DOHH2 (cell line): ENCODE measurements at regions not wholly inside any gene's neighbourhood (a gene's known extent, or its start where the extent isn't known, plus 50 kb on each side); places are given as distances from the start of the nearest gene placed in this dataset.

Experiments
- H3F3A ChIP-seq: fragments of 200-600 bp; sonication (generic), shearing (Covaris generic); 2 replicates; pipeline ENCODE4 v1.6.0; 2016; ENCODE audit warnings: antibody characterized with exemption, mild to moderate bottlenecking; ENCODE audit not compliant: control insufficient read depth, insufficient read depth
- H3K27ac ChIP-seq: fragments of 200-600 bp; sonication (generic); 2 replicates; pipeline ENCODE4 v1.5.1; 2014; ENCODE audit warnings: low read depth, mild to moderate bottlenecking, low read length, moderate library complexity
- H3K27me3 ChIP-seq: fragments of 200-600 bp; sonication (generic); 2 replicates; pipeline ENCODE4 v1.6.1; 2014; ENCODE audit warnings: mild to moderate bottlenecking, low read length, mixed read lengths; ENCODE audit not compliant: control insufficient read depth
- H3K36me3 ChIP-seq: fragments of 200-600 bp; sonication (generic); 2 replicates; pipeline ENCODE4 v1.6.1; 2014; ENCODE audit warnings: mild to moderate bottlenecking, low read length, moderate library complexity, mixed read lengths; ENCODE audit not compliant: control insufficient read depth
- H3K4me1 ChIP-seq: fragments of 200-600 bp; sonication (generic); 2 replicates; pipeline ENCODE4 v1.6.1; 2014; ENCODE audit warnings: mild to moderate bottlenecking, low read length, mixed read lengths; ENCODE audit not compliant: control insufficient read depth
- H3K4me2 ChIP-seq: fragments of 200-600 bp; sonication (generic); 2 replicates; pipeline ENCODE4 v1.6.0; 2014; ENCODE audit warnings: mild to moderate bottlenecking, low read length, moderate library complexity
- H3K4me3 ChIP-seq: fragments of 200-600 bp; sonication (generic); 2 replicates; pipeline ENCODE4 v1.5.1; 2014; ENCODE audit warnings: mild to moderate bottlenecking, low read length, mixed read lengths
- H3K79me2 ChIP-seq: fragments of 200-600 bp; sonication (generic); 2 replicates; pipeline ENCODE4 v1.6.1; 2014; ENCODE audit warnings: mild to moderate bottlenecking, low read length, mixed read lengths; ENCODE audit not compliant: control insufficient read depth
- H3K9me2 ChIP-seq: fragments of 200-600 bp; sonication (generic); replicated peaks from 2 replicates; pipeline ENCODE4 v1.6.1; 2014; ENCODE audit warnings: mild to moderate bottlenecking, low read length, mixed read lengths; ENCODE audit not compliant: control insufficient read depth
- H3K9me3 ChIP-seq: fragments of 200-600 bp; sonication (generic); 2 replicates; pipeline ENCODE4 v1.6.1; 2014; ENCODE audit warnings: antibody characterized with exemption, low read length, mixed read lengths; ENCODE audit not compliant: control insufficient read depth, insufficient read depth
- H4K20me1 ChIP-seq: fragments of 200-600 bp; sonication (generic); 2 replicates; pipeline ENCODE4 v1.6.0; 2014; ENCODE audit warnings: low read depth, mild to moderate bottlenecking, antibody characterized with exemption, low read length, moderate library complexity; ENCODE audit not compliant: control insufficient read depth, insufficient read depth
- CTCF ChIP-seq: fragments of 200-600 bp; sonication (generic); IDR thresholded peaks from one replicate; pipeline ENCODE4 v1.5.1; 2014; ENCODE audit warnings: antibody characterized with exemption, mild to moderate bottlenecking, low read depth, low read length; ENCODE audit not compliant: poor library complexity, severe bottlenecking
- EZH2phosphoT487 ChIP-seq: fragments of 200-600 bp; sonication (generic); IDR thresholded peaks from 2 replicates; pipeline ENCODE4 v1.6.1; 2017; ENCODE audit warnings: borderline replicate concordance, mild to moderate bottlenecking, antibody characterized with exemption, low read length, moderate library complexity, mixed read lengths

GRCh38 chr2:145753041-145753608 lies 1233.2 kb upstream of the ZEB2 start:
- no peak overlapping the region for H3K27ac ChIP-seq
- no peaks in the 10 kb centered on the region for H4K20me1 ChIP-seq
- peaks cover 25% of the 10 kb centered on the region for H3K36me3 ChIP-seq
- peaks cover 21% of the 10 kb centered on the region for H3K9me3 ChIP-seq
- no peaks in the 10 kb centered on the region for H3K79me2 ChIP-seq
- H3K4me1 ChIP-seq: peaks cover 51% of the 10 kb centered on the region
- no peak overlapping the region for H3K4me3 ChIP-seq
- no peak for TF ChIP-seq CTCF
- TF ChIP-seq EZH2phosphoT487: no peak
- no peaks in the 10 kb centered on the region for H3K9me2 ChIP-seq
- peak overlapping the region; percentile 37 for H3K4me2 ChIP-seq
- no peaks in the 10 kb centered on the region for H3K27me3 ChIP-seq
- H3F3A ChIP-seq: no peaks in the 10 kb centered on the region

- H4K20me1 ChIP-seq: no peaks in the 10 kb centered on the region
- peak overlapping the region; percentile 37 for H3K4me2 ChIP-seq
- H3K36me3 ChIP-seq: peaks cover 25% of the 10 kb centered on the region
- TF ChIP-seq CTCF: peak; percentile 73
- no peak for TF ChIP-seq EZH2phosphoT487
- peak overlapping the region; percentile 68 for H3K27ac ChIP-seq
- peak overlapping the region; percentile 17 for H3K4me3 ChIP-seq
- H3K27me3 ChIP-seq: no peaks in the 10 kb centered on the region
- H3K79me2 ChIP-seq: no peaks in the 10 kb centered on the region
- peaks cover 51% of the 10 kb centered on the region for H3K4me1 ChIP-seq
- H3K9me2 ChIP-seq: no peaks in the 10 kb centered on the region
- no peaks in the 10 kb centered on the region for H3F3A ChIP-seq
- peaks cover 21% of the 10 kb centered on the region for H3K9me3 ChIP-seq
Measured at GRCh38 chr2:145752091-145752806, 1232.3 kb upstream of the ZEB2 start.

- H3K9me2 ChIP-seq: no peaks in the 10 kb centered on the region
- no peaks in the 10 kb centered on the region for H3F3A ChIP-seq
- TF ChIP-seq EZH2phosphoT487 (no peak), CTCF (no peak)
- no peaks in the 10 kb centered on the region for H4K20me1 ChIP-seq
- no peaks in the 10 kb centered on the region for H3K27me3 ChIP-seq
- H3K4me1 ChIP-seq: peaks cover 51% of the 10 kb centered on the region
- peak overlapping the region; percentile 68 for H3K27ac ChIP-seq
- peaks cover 21% of the 10 kb centered on the region for H3K9me3 ChIP-seq
- peak overlapping the region; percentile 37 for H3K4me2 ChIP-seq
- H3K4me3 ChIP-seq: peak overlapping the region; percentile 24
- H3K36me3 ChIP-seq: peaks cover 25% of the 10 kb centered on the region
- H3K79me2 ChIP-seq: no peaks in the 10 kb centered on the region
Measured at GRCh38 chr2:145751629-145752028, 1231.7 kb upstream of the ZEB2 start.
